Mesodermal cell (in vitro differentiated cells): ENCODE measurements at regions not wholly inside any gene's neighbourhood (a gene's known extent, or its start where the extent isn't known, plus 50 kb on each side); places are given as distances from the start of the nearest gene placed in this dataset.
"Not testable (repeated sequence)": the region's sequence is repeated elsewhere in the genome, so short reads cannot be mapped to it uniquely, and the experiment has no call there.

Experiments used
- H3K27ac ChIP-seq: 2 replicates; pipeline ENCODE4 v1.7.0; 2013; ENCODE audit warnings: mild to moderate bottlenecking, low read depth, low read length, moderate library complexity; ENCODE audit not compliant: severe bottlenecking
- H3K36me3 ChIP-seq: 2 replicates; pipeline ENCODE4 v1.7.1; 2013; ENCODE audit warnings: mild to moderate bottlenecking, low read length, moderate library complexity; ENCODE audit not compliant: control insufficient read depth, insufficient read depth
- H3K4me1 ChIP-seq: one replicate; pipeline ENCODE4 v1.7.1; 2013; ENCODE audit warnings: mild to moderate bottlenecking, low read length; ENCODE audit not compliant: insufficient read depth, control insufficient read depth, poor library complexity, severe bottlenecking
- H3K4me3 ChIP-seq: 2 replicates; pipeline ENCODE4 v1.7.0; 2013; ENCODE audit warnings: low read length, control low read depth, mild to moderate bottlenecking; ENCODE audit not compliant: insufficient read depth, poor library complexity, severe bottlenecking; ENCODE audit errors: extremely low read depth
- H3K9me3 ChIP-seq: 2 replicates; pipeline ENCODE4 v1.7.1; 2013; ENCODE audit warnings: mild to moderate bottlenecking, low read length, moderate library complexity; ENCODE audit not compliant: control insufficient read depth
- WGBS, 2 experiments: methylation state at CpG; one replicate each; pipeline ENCODE4 v1.1.5; 2013; ENCODE audit warnings: missing lambda C conversion rate in 2 of 2; ENCODE audit not compliant: insufficient coverage in 2 of 2; 5-methylcytosine and 5-hydroxymethylcytosine counted together

DNA sequence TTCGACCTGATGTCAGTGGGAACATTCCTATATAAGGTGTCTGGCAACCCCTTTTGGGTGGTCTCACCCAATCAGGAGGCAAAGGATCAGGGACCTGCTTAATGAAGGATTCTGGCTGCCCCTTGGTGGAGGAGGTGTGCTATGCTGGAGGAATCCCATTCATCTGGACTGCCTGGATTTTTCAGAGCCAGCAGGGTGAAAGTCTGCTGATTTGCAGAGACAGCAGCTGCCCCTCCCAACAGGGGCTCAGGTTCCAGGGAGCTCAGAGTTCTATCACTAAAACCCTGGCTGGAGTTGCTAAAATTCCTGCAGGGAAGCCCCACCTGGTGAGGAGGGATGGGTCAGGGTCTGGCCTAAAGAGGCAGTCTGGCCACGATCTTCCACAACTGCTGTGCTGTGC lies 398.5 kb upstream of the CNTNAP2 start:
- Histone ChIP-seq H3K36me3 (no peaks in the 10 kb centered on the region), H3K4me3 (no peak overlapping the region), H3K27ac (no peak overlapping the region), H3K4me1 (no peaks in the 10 kb centered on the region), H3K9me3 (no peaks in the 10 kb centered on the region)
- WGBS, 2 experiments, result 61 to 83% methylated on average over 1 to 2 of the region's 2 CpGs

- no CpG with 5 or more reads among the region's 3 CpGs for WGBS, 2 experiments
- Histone ChIP-seq H3K9me3 (no peaks in the 10 kb centered on the region), H3K4me1 (peaks cover 3% of the 10 kb centered on the region), H3K27ac (no peak overlapping the region), H3K36me3 (no peaks in the 10 kb centered on the region), H3K4me3 (no peak overlapping the region)
Measured at GRCh38 chr7:145700488-145700887, 416.1 kb upstream of the CNTNAP2 start.

DNA sequence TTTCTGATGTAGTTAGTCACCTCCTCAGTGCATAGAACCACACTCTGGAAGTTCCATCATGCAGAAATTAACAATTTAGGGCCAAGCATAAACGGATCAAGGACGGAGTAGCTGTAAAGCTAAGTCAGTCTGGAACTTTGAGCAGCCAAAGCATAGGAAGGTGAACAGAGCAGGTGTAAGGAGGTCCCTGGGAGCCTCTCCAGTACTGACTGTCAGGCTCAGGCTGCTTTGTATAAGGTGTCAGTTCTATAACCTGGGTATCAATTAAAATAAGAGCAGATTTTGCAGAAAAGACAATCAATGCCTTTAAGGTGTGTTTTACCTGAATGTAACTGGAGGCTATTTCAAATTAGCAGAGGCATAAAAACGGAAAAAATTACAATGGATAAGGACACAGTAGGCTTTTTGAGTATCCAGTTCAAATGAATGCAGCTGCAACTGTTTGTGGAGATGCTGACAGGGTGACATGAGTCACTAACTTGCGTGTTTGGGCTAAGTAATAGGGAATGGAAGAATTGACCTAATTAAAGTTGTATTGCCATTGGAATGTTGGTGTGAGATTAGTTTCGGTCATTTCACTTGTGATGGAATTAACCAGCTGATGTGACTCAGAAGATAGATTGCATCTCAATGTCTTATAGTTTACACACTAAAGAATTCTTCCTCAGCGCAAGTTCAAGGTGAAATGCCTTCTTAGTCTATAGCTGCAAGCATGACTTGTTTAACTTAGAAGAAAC lies 417.9 kb upstream of the CNTNAP2 start:
- Histone ChIP-seq H3K4me3 (no peak overlapping the region), H3K27ac (no peak overlapping the region), H3K9me3 (no peaks in the 10 kb centered on the region), H3K36me3 (no peaks in the 10 kb centered on the region), H3K4me1 (peaks cover 3% of the 10 kb centered on the region)
- WGBS, 2 experiments, result 88 to 95% methylated on average over 3 to 5 of the region's 6 CpGs

GRCh38 chr7:145697412-145698107 lies 419.0 kb upstream of the CNTNAP2 start:
- H3K4me3 ChIP-seq, H3K4me1 ChIP-seq, H3K36me3 ChIP-seq, H3K9me3 ChIP-seq, H3K27ac ChIP-seq: not testable (repeated sequence)
- 89 to 94% methylated on average over 15 to 29 of the region's 49 CpGs for WGBS, 2 experiments

DNA sequence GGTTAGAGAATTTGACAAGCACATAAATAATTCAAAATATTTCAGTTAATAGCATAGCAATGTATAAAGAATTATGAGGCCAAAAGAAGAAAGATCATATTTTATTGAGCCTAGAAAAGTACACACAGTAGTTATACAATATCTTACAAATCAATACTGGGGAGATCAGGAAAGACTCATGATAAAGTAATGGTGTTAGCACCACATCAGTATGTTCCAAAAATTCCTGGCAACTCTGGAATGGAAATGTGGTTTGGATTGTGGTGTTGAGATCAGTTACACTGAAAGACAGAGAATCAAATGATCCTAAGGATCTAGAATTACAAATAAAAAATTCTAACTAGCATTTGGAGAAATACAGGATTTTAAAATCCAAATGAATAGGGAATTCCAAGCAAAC lies 420.5 kb upstream of the CNTNAP2 start:
- H3K27ac ChIP-seq, result no peak overlapping the region
- H3K4me3 ChIP-seq, result no peak overlapping the region
- H3K4me1 ChIP-seq, result peaks cover 12% of the 10 kb centered on the region
- H3K9me3 ChIP-seq, result no peaks in the 10 kb centered on the region
- no peaks in the 10 kb centered on the region for H3K36me3 ChIP-seq

GRCh38 chr7:145692237-145692950 lies 424.2 kb upstream of the CNTNAP2 start:
- Histone ChIP-seq H3K9me3 (no peaks in the 10 kb centered on the region), H3K36me3 (no peaks in the 10 kb centered on the region), H3K27ac (peak overlapping the region; percentile 75), H3K4me1 (peaks cover 10% of the 10 kb centered on the region), H3K4me3 (no peak overlapping the region)
- WGBS, 2 experiments, result 47 to 67% methylated on average over 3 of the region's 3 CpGs

DNA sequence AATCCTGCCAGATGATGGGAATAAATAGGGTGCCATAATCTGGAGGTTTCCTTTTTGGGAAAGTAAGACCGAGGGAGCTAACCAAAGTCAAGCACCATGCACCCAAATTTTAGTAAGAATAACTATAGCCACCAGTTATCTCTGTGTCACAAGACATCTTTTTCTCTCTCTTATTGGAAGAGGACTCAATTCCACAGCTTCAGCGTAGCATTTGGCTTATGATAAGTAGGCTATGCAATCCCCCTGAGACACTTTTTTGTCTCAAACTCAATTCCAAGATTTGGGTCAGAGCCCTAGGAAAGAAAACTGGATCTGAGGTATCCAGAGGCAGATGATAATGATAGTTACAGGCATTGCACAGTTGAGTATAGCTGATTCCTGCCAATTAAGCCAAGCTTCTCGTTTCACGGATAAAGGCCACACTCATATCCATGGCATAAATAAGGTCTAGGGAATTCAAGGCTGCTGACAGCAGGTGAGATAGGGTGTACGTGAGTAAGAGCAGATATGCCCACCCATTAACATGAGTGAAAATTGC lies 425.2 kb upstream of the CNTNAP2 start:
- WGBS, 2 experiments, result 100% methylated on average over 1 of the region's 5 CpGs
- Histone ChIP-seq H3K4me3 (no peak overlapping the region), H3K36me3 (no peaks in the 10 kb centered on the region), H3K4me1 (peaks cover 10% of the 10 kb centered on the region), H3K27ac (no peak overlapping the region), H3K9me3 (no peaks in the 10 kb centered on the region)

GRCh38 chr7:145681646-145682045 lies 435.0 kb upstream of the CNTNAP2 start:
- no CpG with 5 or more reads among the region's 3 CpGs for WGBS, 2 experiments
- Histone ChIP-seq H3K4me3 (no peak overlapping the region), H3K36me3 (no peaks in the 10 kb centered on the region), H3K4me1 (no peaks in the 10 kb centered on the region), H3K27ac (no peak overlapping the region), H3K9me3 (no peaks in the 10 kb centered on the region)

DNA sequence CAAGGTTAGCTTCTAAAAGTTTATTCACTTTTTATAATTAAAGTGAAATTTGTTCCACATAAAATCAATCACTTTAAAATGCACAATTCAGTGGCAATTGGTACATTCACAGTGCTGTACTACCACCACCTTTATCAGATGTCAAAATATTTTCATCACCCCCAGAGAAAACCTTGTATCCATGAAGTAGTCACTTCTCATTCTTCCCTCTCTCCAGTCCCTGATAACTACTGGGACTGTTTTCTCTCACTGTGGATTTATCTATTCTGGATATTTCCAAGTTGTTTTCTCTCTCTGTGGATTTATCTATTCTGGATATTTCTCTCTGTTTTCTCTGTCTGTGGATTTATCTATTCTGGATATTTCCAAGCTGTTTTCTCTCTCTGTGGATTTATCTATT lies 435.4 kb upstream of the CNTNAP2 start:
- no peaks in the 10 kb centered on the region for H3K36me3 ChIP-seq
- H3K9me3 ChIP-seq, result no peaks in the 10 kb centered on the region
- no peak overlapping the region for H3K4me3 ChIP-seq
- H3K27ac ChIP-seq, result no peak overlapping the region
- H3K4me1 ChIP-seq, result no peaks in the 10 kb centered on the region

DNA sequence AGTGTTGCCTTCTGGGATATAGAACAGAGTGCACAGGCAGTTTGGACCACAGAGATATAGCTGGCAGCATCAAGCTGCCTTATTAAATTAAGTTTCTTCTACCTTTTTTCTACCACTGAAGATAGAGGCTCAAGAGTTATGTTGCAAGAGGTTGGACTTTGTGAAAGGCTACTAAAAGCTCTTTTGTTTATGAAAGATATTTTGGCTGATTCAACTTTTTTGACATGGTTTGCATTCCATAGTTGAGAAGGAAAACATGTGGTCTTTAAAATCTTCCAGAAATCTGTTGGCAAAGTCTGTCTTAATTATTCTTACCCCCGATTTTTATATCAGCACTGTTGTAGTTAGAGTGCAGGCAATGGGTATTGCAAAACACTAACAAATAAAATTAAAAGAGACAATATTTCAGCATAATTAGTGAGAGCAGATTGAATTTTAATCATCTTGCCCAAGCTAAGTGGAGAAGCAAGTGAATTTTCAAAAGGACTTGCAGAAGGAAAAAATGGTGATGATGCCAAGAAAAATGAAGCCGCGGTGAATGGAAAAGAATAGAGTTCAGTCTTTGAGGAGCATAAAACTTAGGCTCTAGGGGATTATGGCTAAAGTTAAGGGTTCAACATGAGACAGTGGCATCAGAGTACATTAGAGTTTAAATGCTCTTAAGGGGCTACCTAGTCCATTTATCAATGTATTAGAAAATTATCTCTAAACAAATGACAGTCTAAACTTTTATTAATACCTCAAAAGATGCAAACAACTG lies 450.9 kb upstream of the CNTNAP2 start:
- 88 to 100% methylated on average over 2 of the region's 3 CpGs for WGBS, 2 experiments
- no peaks in the 10 kb centered on the region for H3K4me1 ChIP-seq
- no peaks in the 10 kb centered on the region for H3K9me3 ChIP-seq
- no peak overlapping the region for H3K27ac ChIP-seq
- H3K36me3 ChIP-seq, result no peaks in the 10 kb centered on the region
- no peak overlapping the region for H3K4me3 ChIP-seq
